ENCODE measurements at regions not wholly inside any gene's neighbourhood (a gene's known extent, or its start where the extent isn't known, plus 50 kb on each side); places are given as distances from the start of the nearest gene placed in this dataset.
"Not testable (repeated sequence)": the region's sequence is repeated elsewhere in the genome, so short reads cannot be mapped to it uniquely, and the experiment has no call there.

- Histone ChIP-seq H3K9ac (ENCODE audit: low read length) (no peak overlapping the region), H3K27me3 (replicated peaks; ENCODE audit: insufficient read depth, low read length) (peaks cover 28% of the 10 kb centered on the region), H4K20me1 (ENCODE audit: insufficient read depth, low read length) (no peaks in the 10 kb centered on the region), H3K9me2 (replicated peaks; ENCODE audit: insufficient read depth, low read length) (no peaks in the 10 kb centered on the region), H3K4me1 (ENCODE audit: low read length) (peaks cover 17% of the 10 kb centered on the region), H3K36me3 (replicated peaks; ENCODE audit: insufficient read depth, low read length) (no peaks in the 10 kb centered on the region), H3K27ac (ENCODE audit: low read length) (no peak overlapping the region), H3K79me2 (ENCODE audit: low read length) (no peaks in the 10 kb centered on the region), H3F3A (ENCODE audit: insufficient read depth, low read length) (no peaks in the 10 kb centered on the region), H3K4me2 (ENCODE audit: low read depth, low read length) (peak overlapping the region; percentile 48; the same call in 1 of the 2 replicates), H2AFZ (ENCODE audit: low read length) (no peak overlapping the region), H3K4me3 (ENCODE audit: low read length) (no peak overlapping the region), H3K9me3 (replicated peaks; ENCODE audit: insufficient read depth, low read length) (no peaks in the 10 kb centered on the region)
- TF ChIP-seq EZH2 (optimal IDR thresholded peaks at IDR 0.05; ENCODE audit: low read depth, low read length) (no peak), EZH2phosphoT487 (IDR thresholded peaks at IDR 0.05; ENCODE audit: low read length) (no peak), CTCF (IDR thresholded peaks at IDR 0.05; ENCODE audit: low read length) (no peak)
- DNase-seq = peak; percentile 25
Measured at GRCh38 chr20:50449738-50450492, 60.3 kb upstream of the PTPN1 start.

- H3K9ac ChIP-seq (ENCODE audit: low read length) = no peak overlapping the region
- H3K36me3 ChIP-seq (replicated peaks; ENCODE audit: insufficient read depth, low read length) = no peaks in the 10 kb centered on the region
- no peaks in the 10 kb centered on the region for H3K9me2 ChIP-seq (replicated peaks; ENCODE audit: insufficient read depth, low read length)
- H3K4me2 ChIP-seq (ENCODE audit: low read depth, low read length) = peak overlapping the region; percentile 48; the same call in 1 of the 2 replicates
- H4K20me1 ChIP-seq (ENCODE audit: insufficient read depth, low read length) = no peaks in the 10 kb centered on the region
- no peaks in the 10 kb centered on the region for H3F3A ChIP-seq (ENCODE audit: insufficient read depth, low read length)
- H3K9me3 ChIP-seq (replicated peaks; ENCODE audit: insufficient read depth, low read length) = no peaks in the 10 kb centered on the region
- peaks cover 17% of the 10 kb centered on the region for H3K4me1 ChIP-seq (ENCODE audit: low read length)
- TF ChIP-seq EZH2phosphoT487 (IDR thresholded peaks at IDR 0.05; ENCODE audit: low read length) (no peak), CTCF (IDR thresholded peaks at IDR 0.05; ENCODE audit: low read length) (no peak), EZH2 (optimal IDR thresholded peaks at IDR 0.05; ENCODE audit: low read depth, low read length) (no peak)
- H3K79me2 ChIP-seq (ENCODE audit: low read length) = no peaks in the 10 kb centered on the region
- peaks cover 28% of the 10 kb centered on the region for H3K27me3 ChIP-seq (replicated peaks; ENCODE audit: insufficient read depth, low read length)
- no peak for DNase-seq
- H3K27ac ChIP-seq (ENCODE audit: low read length) = no peak overlapping the region
- H2AFZ ChIP-seq (ENCODE audit: low read length) = no peak overlapping the region
- no peak overlapping the region for H3K4me3 ChIP-seq (ENCODE audit: low read length)
Measured at GRCh38 chr20:50450493-50450826, 59.7 kb upstream of the PTPN1 start.

DNA sequence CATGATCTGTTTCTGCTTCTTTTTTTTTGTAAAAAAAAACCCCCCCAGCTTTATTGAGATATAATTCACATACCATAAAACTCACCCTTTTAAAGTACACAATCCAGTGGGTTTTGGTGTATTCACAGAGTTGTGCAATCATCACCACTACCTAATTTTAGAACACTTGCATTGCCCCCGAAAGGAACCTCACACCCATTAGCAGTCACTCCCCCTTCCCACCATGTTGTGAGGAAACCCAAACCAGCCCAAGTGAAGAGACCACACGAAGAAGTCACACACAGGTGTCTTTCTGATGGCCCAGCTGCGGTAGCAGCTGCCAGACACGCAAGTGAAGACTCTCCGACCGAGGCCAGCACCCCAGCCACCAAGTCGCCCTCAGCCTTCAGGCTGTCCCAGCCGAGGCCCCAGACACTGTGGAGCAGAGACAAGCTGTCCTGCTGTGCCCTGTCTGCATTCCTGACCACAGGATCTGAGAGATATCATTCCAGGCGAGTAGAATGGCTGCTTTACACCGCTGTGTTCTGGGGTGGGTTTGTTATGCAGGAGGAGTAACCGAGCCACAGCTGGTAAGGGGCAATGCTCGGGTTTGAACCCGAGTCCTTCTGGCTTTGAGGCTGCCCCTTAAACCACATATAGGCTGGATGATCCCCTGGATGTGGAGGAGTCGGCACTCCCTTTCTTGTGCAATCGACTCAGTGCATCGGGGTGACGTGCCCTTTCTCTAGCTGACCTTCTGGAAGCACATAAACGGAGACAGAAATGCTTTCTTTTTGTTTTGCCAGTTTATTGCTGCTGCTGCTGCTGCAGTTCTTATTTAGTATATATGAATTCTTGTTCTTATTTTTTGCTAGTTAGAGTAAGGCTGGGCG is 59.1 kb upstream of the PTPN1 start:
- Histone ChIP-seq H3K9me3 (replicated peaks; ENCODE audit: insufficient read depth, low read length) (no peaks in the 10 kb centered on the region), H3K4me2 (ENCODE audit: low read depth, low read length) (peak overlapping the region; percentile 48), H4K20me1 (ENCODE audit: insufficient read depth, low read length) (no peaks in the 10 kb centered on the region), H3F3A (ENCODE audit: insufficient read depth, low read length) (no peaks in the 10 kb centered on the region), H3K9me2 (replicated peaks; ENCODE audit: insufficient read depth, low read length) (no peaks in the 10 kb centered on the region), H3K27me3 (replicated peaks; ENCODE audit: insufficient read depth, low read length) (peaks cover 28% of the 10 kb centered on the region), H3K4me1 (ENCODE audit: low read length) (peaks cover 17% of the 10 kb centered on the region), H3K79me2 (ENCODE audit: low read length) (no peaks in the 10 kb centered on the region), H3K27ac (ENCODE audit: low read length) (no peak overlapping the region), H2AFZ (ENCODE audit: low read length) (no peak overlapping the region), H3K4me3 (ENCODE audit: low read length) (no peak overlapping the region), H3K9ac (ENCODE audit: low read length) (no peak overlapping the region), H3K36me3 (replicated peaks; ENCODE audit: insufficient read depth, low read length) (no peaks in the 10 kb centered on the region)
- TF ChIP-seq CTCF (IDR thresholded peaks at IDR 0.05; ENCODE audit: low read length) = no peak
- no peak for TF ChIP-seq EZH2 (optimal IDR thresholded peaks at IDR 0.05; ENCODE audit: low read depth, low read length)
- TF ChIP-seq EZH2phosphoT487 (IDR thresholded peaks at IDR 0.05; ENCODE audit: low read length) = no peak
- DNase-seq = peak; percentile 74

- Histone ChIP-seq H3K27me3 (replicated peaks; ENCODE audit: insufficient read depth, low read length) (peaks cover 28% of the 10 kb centered on the region), H3K4me1 (ENCODE audit: low read length) (peaks cover 17% of the 10 kb centered on the region)
- not testable (repeated sequence) for H3K4me3 ChIP-seq (ENCODE audit: low read length); DNase-seq; H3K9me3 ChIP-seq (replicated peaks; ENCODE audit: insufficient read depth, low read length); H3K36me3 ChIP-seq (replicated peaks; ENCODE audit: insufficient read depth, low read length); H3K4me2 ChIP-seq (ENCODE audit: low read depth, low read length); H3K27ac ChIP-seq (ENCODE audit: low read length); H3K9me2 ChIP-seq (replicated peaks; ENCODE audit: insufficient read depth, low read length); H3K9ac ChIP-seq (ENCODE audit: low read length); H2AFZ ChIP-seq (ENCODE audit: low read length); H3F3A ChIP-seq (ENCODE audit: insufficient read depth, low read length); H4K20me1 ChIP-seq (ENCODE audit: insufficient read depth, low read length); H3K79me2 ChIP-seq (ENCODE audit: low read length)
Measured at GRCh38 chr20:50451792-50452425, 58.3 kb upstream of the PTPN1 start.
